SJSA1 (cell line): ENCODE measurements at regions not wholly inside any gene's neighbourhood (a gene's known extent, or its start where the extent isn't known, plus 50 kb on each side); places are given as distances from the start of the nearest gene placed in this dataset.

Source experiments
- DNase-seq, 2 experiments: peaks; one replicate each; pipeline ENCODE4 v3.0.0-alpha.2; 2015 to 2020; ENCODE audit warnings: low spot score in 2 of 2, low read depth in 1 of 2
- H3K27ac ChIP-seq: fragments of 250-450 bp; sonication (Bioruptor Pico); 2 replicates; pipeline ENCODE4 v1.5.1; 2020; ENCODE audit warnings: mild to moderate bottlenecking, moderate library complexity
- H3K27me3 ChIP-seq: fragments of 250-450 bp; sonication (Bioruptor Pico); replicated peaks from 2 replicates; pipeline ENCODE4 v1.5.1; 2020; ENCODE audit warnings: mild to moderate bottlenecking, moderate library complexity
- H3K36me3 ChIP-seq: fragments of 250-450 bp; sonication (Bioruptor Pico); 2 replicates; pipeline ENCODE4 v1.5.1; 2020; ENCODE audit warnings: mild to moderate bottlenecking
- H3K4me1 ChIP-seq: fragments of 250-450 bp; sonication (Bioruptor Pico); replicated peaks from 2 replicates; pipeline ENCODE4 v1.6.1; 2021; ENCODE audit warnings: mild to moderate bottlenecking
- H3K4me3 ChIP-seq: fragments of 250-450 bp; sonication (Bioruptor Pico); 2 replicates; pipeline ENCODE4 v1.5.1; 2020; ENCODE audit warnings: mild to moderate bottlenecking
- H3K9me3 ChIP-seq: fragments of 250-450 bp; sonication (Bioruptor Pico); replicated peaks from 2 replicates; pipeline ENCODE4 v1.5.1; 2020; ENCODE audit warnings: mild to moderate bottlenecking

DNA sequence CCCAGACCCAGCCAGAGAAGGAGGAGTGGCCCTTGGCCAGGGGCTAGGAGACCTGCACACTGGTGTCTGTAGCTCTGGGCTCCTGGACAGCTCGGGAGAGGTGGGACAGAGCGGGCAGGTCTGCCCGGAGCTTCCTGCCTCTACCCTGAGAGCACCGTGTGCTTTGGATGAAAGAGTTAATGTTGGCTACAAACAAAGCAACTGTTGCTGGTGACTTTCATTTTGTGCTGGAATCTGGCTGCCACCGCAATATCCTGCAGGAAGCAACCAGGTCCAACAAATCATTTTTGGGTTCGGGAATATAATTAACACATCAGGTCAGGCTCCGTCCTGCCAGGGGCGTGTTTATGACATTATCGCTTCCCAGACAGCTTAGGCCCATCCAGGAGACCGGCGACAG lies 441.8 kb upstream of the MKI67 start:
- DNase-seq = no peak
- Histone ChIP-seq H3K27ac (no peak overlapping the region), H3K4me1 (no peaks in the 10 kb centered on the region), H3K9me3 (peaks cover 4% of the 10 kb centered on the region), H3K36me3 (no peaks in the 10 kb centered on the region), H3K27me3 (no peaks in the 10 kb centered on the region), H3K4me3 (no peak overlapping the region)

DNA sequence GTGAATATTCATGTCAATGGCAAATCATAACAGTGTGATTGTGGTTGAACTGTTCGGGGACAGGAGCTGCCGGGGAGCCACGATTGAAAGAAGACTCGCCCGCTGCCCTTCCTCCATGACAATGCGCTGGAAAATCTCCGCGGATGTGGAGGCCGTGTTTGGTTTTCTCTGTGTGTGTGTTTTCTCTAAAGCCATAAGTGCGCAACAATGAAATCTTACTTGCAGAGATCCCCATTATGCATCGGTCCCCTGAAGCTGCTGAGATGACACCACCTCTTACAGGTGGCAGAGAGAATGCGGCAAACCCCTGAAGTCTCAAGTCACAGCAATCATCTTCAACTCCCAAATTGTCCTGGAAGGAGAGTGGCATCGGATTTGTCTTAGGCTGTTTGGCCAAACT lies 442.3 kb upstream of the MKI67 start:
- no peak overlapping the region for H3K4me3 ChIP-seq

DNA sequence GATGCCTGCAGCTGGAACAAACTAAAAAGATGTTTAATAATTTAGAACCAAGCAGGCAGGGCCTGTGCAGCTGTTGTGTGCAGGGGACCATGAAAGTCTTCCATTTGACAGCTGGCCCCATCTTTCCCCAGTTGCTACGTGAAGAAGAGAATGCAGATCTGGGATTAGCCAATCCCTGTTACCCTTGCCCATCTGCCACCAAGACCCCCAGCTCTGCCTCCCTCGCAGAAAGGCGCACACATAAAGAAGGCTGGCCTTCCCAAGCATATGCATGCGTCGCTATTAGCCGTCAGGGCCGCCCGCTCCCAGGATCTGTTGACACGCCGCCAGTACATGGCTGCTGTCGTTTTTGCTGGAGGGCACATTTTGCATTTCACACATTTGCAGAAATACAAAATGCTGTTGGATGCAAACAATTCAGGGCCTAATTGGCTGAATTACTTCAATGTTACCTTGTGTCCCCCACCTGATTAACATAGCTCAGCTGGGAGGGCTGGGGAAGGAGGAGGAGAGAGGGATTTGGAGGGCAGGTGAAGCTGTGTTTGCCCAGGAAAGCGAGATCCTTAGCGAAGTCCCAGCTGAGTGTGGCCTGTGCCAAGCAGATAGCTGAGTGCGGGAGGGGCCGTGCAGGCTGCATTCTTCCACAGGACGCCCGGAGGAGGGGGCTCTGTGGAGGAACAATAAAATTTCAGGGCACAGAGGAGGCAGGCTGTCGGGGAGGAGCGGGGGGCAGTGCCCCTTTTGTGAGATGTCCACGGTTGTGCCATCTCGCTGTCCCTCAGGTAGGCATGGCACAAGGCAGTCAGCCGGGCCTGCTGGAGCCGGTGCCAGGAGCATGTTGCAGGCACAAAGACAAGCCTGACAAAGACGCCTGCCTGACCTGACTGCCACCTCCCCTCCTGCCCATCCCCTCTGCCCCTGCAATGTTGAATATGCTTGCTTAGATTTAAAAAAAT lies 443.0 kb upstream of the MKI67 start:
- H3K4me1 ChIP-seq = no peaks in the 10 kb centered on the region
- H3K27ac ChIP-seq = no peak overlapping the region
- no peaks in the 10 kb centered on the region for H3K36me3 ChIP-seq
- no peak overlapping the region for H3K4me3 ChIP-seq
- DNase-seq = no peak
- H3K27me3 ChIP-seq = no peaks in the 10 kb centered on the region
- no peaks in the 10 kb centered on the region; the same call in none of the 2 replicates for H3K9me3 ChIP-seq

More for the DNA sequence above, 442.3 kb upstream of the MKI67 start:
- H3K9me3 ChIP-seq = no peaks in the 10 kb centered on the region; the same call in none of the 2 replicates
- DNase-seq = no peak
- H3K27ac ChIP-seq = no peak overlapping the region
- H3K36me3 ChIP-seq = no peaks in the 10 kb centered on the region
- H3K4me1 ChIP-seq = no peaks in the 10 kb centered on the region
- no peaks in the 10 kb centered on the region for H3K27me3 ChIP-seq

DNA sequence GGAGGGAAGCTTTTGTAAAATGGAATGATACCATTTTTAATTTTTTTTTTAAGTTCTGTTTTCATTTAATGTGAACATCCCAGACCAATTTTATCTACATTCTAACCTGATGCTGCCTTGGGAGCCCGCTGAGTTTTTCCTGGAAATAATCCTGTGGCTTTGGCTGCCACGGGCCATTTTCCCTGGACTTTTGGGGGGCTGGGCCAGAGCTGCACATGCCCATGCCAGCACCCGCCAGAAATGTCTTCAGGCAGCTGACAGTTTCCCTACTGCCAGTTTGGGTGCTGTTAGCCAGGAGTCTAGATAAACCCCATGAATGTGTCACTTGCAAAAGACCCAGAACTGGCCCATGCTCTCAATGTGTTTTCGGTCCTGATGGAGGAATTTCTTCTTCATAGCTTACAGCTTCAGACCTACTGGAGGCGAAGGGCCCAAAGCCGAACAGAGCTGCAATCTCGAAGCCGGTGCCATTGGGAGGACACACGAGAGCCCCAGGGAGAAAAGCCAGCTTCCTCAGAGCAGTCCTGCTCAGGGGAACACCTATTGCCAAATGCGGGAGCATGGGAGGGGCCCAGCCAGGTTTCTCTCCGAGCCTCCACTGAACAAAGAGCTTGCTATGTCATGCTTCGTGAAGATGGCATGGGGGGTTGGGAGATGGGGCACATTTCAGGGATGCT lies 444.2 kb upstream of the MKI67 start:
- H3K36me3 ChIP-seq = no peaks in the 10 kb centered on the region
- no peaks in the 10 kb centered on the region for H3K27me3 ChIP-seq
- no peak overlapping the region for H3K4me3 ChIP-seq
- H3K9me3 ChIP-seq = no peaks in the 10 kb centered on the region; the same call in none of the 2 replicates
- no peak overlapping the region for H3K27ac ChIP-seq
- H3K4me1 ChIP-seq = no peaks in the 10 kb centered on the region
- DNase-seq = no peak

DNA sequence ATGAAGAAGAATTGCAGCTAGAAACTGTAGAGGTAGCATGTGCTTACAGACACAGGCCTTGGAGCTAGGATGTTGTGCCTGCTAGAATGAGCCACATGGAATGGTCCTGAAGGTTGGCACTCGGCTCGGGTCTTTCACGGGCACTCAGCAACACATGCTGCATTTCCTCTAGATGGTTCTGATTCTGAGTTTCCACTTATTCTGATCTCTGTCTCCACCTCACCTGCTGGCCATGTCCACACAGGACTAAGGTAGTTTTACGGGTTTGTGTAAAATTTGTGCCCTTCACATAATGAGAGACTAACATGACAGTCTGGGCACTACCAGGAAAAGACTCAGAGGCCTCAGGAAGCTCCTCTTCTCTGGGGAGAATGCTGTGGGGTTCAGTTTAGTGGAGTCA lies 444.8 kb upstream of the MKI67 start:
- no peaks in the 10 kb centered on the region for H3K36me3 ChIP-seq
- no peaks in the 10 kb centered on the region; the same call in none of the 2 replicates for H3K9me3 ChIP-seq
- no peak overlapping the region for H3K4me3 ChIP-seq
- H3K27ac ChIP-seq = no peak overlapping the region
- no peak for DNase-seq
- no peaks in the 10 kb centered on the region for H3K4me1 ChIP-seq
- no peaks in the 10 kb centered on the region for H3K27me3 ChIP-seq

DNA sequence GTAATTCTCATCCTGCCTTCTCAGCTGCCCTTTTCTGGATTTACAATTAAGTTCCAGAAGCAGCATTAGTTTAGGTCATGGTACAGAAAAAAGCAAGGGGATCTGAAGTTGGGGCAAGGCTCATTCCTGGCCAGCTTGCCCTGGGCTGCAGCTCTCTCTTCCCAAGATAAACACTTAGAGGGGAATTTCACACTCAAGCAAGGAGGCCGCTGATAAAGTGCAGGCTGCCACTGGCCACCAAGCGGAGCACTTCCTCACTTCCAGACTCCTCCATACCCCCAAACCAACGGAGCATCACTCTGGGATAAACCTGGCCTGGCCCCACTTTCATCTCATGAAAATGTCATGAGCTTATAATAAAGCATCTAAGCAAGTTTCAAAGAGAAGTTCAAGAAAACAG lies 445.5 kb upstream of the MKI67 start:
- Histone ChIP-seq H3K4me3 (no peak overlapping the region), H3K9me3 (no peaks in the 10 kb centered on the region; the same call in 1 of the 2 replicates), H3K27ac (no peak overlapping the region), H3K4me1 (no peaks in the 10 kb centered on the region), H3K27me3 (no peaks in the 10 kb centered on the region), H3K36me3 (no peaks in the 10 kb centered on the region)
- DNase-seq = no peak

- no peak overlapping the region for H3K4me3 ChIP-seq
- H3K27me3 ChIP-seq = no peaks in the 10 kb centered on the region
- no peaks in the 10 kb centered on the region for H3K36me3 ChIP-seq
- H3K9me3 ChIP-seq = no peaks in the 10 kb centered on the region; the same call in none of the 2 replicates
- DNase-seq = no peak
- no peak overlapping the region for H3K27ac ChIP-seq
- H3K4me1 ChIP-seq = no peaks in the 10 kb centered on the region
Observed at GRCh38 chr10:128572696-128573095, 446.5 kb upstream of the MKI67 start.

DNA sequence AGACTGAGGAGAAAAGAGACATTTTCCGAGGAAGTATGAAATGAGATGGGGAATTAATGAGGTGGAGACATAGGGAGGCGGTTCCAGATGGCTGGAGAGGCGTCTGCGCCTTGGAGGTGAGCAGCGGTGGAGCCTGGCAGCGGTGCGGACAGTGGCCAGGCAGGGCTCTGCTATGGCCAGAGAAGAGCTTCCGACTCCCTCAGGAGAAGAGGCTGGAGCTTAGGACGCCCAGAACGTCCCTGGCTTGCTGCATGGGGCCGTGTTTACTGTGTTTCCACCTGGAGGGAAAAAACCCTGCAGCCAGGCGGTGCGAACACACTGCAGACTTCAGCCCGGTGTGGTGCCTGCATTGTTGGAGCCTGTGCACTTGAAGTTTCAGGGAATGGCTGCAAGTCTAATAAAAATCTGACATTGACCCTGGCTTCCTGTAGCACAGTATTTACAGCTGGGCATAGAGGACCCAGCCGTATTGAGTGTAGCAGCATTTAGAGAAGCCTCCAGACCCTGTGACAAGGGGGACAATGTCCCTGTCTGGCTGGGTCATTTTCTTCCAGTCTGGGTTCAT lies 447.1 kb upstream of the MKI67 start:
- H3K36me3 ChIP-seq = no peaks in the 10 kb centered on the region
- H3K4me3 ChIP-seq = no peak overlapping the region
- no peak for DNase-seq
- H3K27ac ChIP-seq = no peak overlapping the region
- H3K9me3 ChIP-seq = no peaks in the 10 kb centered on the region; the same call in none of the 2 replicates
- no peaks in the 10 kb centered on the region for H3K4me1 ChIP-seq
- no peaks in the 10 kb centered on the region for H3K27me3 ChIP-seq

GRCh38 chr10:128573986-128574385 lies 447.8 kb upstream of the MKI67 start:
- DNase-seq = no peak
- H3K4me1 ChIP-seq = no peaks in the 10 kb centered on the region
- H3K4me3 ChIP-seq = no peak overlapping the region
- no peaks in the 10 kb centered on the region for H3K27me3 ChIP-seq
- no peaks in the 10 kb centered on the region for H3K36me3 ChIP-seq
- no peaks in the 10 kb centered on the region; the same call in none of the 2 replicates for H3K9me3 ChIP-seq
- H3K27ac ChIP-seq = no peak overlapping the region

GRCh38 chr10:128574581-128575210 lies 448.5 kb upstream of the MKI67 start:
- Histone ChIP-seq H3K36me3 (no peaks in the 10 kb centered on the region), H3K4me3 (no peak overlapping the region), H3K27me3 (no peaks in the 10 kb centered on the region), H3K9me3 (no peaks in the 10 kb centered on the region; the same call in none of the 2 replicates), H3K27ac (no peak overlapping the region), H3K4me1 (no peaks in the 10 kb centered on the region)
- DNase-seq = no peak

DNA sequence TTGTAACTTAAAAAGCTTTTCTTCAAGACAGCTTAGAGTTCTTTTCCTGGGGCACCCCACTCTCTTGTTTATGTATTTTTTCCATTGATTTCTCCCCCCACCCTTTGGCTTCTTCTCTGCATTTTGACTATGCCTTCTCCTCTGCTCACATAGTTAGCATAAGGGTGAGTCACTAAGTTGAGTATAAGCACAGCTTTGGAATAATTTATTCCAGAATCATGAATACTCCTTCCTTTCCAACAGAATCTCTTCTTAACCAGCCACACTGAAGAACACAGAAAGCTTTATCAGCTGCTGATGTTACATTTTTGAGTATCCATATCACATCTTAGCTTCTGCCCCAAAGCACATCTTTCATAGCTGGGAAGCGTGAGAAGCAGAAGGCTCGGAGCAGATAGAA lies 449.5 kb upstream of the MKI67 start:
- DNase-seq = no peak
- Histone ChIP-seq H3K36me3 (no peaks in the 10 kb centered on the region), H3K27ac (no peak overlapping the region), H3K9me3 (no peaks in the 10 kb centered on the region; the same call in none of the 2 replicates), H3K4me3 (no peak overlapping the region), H3K27me3 (no peaks in the 10 kb centered on the region), H3K4me1 (no peaks in the 10 kb centered on the region)

DNA sequence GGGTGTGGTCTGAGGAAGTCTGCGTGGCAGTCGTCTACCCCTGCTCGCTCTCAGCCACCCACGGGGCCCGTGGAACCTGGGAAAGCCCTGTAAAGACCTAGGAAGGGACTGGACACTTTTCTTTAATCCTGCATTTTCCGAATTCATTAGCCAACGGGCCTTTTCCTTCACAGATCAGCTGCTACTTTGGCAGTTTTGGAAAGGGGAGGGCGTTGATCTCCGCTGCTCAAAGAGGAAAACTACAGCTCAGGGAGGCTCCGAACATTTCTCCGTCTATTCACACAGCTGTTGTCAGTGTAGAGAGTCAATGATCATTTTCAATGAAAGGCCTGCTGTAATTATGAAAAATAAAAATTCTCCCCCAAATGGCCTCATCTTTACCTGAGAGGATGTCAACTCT lies 450.1 kb upstream of the MKI67 start:
- Histone ChIP-seq H3K36me3 (no peaks in the 10 kb centered on the region), H3K27me3 (no peaks in the 10 kb centered on the region), H3K4me3 (no peak overlapping the region), H3K4me1 (no peaks in the 10 kb centered on the region), H3K9me3 (no peaks in the 10 kb centered on the region; the same call in none of the 2 replicates), H3K27ac (no peak overlapping the region)
- no peak for DNase-seq

DNA sequence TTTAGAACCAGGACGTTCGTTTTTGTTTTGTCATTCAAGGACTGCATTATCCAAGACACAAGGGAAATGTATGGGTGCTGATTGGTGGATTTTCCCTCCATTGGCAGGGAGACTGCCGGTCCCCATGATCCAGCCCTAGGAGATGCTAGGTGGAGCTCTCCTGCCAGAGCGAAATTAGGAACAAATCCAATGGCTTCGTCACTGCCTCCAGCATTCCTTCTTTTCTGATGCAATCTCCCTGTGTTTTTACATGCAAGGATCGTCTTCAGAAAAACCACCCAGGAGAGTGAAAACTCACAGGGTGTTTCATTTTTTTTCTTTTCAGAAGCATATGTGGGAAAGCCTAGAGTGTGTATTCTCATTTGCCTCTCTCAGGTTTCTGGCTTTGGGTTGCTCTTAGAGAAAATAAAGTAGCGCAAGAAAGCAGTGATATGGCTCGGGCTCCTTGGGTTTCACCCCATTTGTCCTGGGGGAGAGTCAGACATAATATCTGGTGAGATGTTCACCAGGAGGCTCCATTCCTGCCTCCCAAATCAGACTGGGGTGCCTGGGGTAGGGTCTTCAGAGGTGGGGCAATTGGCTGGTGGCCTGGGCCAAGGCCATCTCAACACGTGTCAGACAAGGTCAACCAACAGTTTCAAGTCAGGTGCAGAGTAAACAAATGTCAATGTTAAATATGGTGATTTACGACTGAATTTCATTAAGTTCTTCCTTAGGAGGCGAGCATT lies 450.9 kb upstream of the MKI67 start:
- H3K36me3 ChIP-seq = no peaks in the 10 kb centered on the region
- no peaks in the 10 kb centered on the region; the same call in none of the 2 replicates for H3K9me3 ChIP-seq
- H3K4me3 ChIP-seq = no peak overlapping the region
- no peaks in the 10 kb centered on the region for H3K4me1 ChIP-seq
- no peaks in the 10 kb centered on the region for H3K27me3 ChIP-seq
- H3K27ac ChIP-seq = no peak overlapping the region
- no peak for DNase-seq
